WI38 (cell line): ENCODE measurements at regions not wholly inside any gene's neighbourhood (a gene's known extent, or its start where the extent isn't known, plus 50 kb on each side); places are given as distances from the start of the nearest gene placed in this dataset.
"Not testable (repeated sequence)": the region's sequence is repeated elsewhere in the genome, so short reads cannot be mapped to it uniquely, and the experiment has no call there.

Experiments used
- H3K4me3 ChIP-seq: 2 replicates; pipeline ENCODE4 v1.5.1; 2011; ENCODE audit warnings: low read depth, mild to moderate bottlenecking, control low read depth, low read length
- CTCF ChIP-seq: IDR thresholded peaks from 2 replicates; pipeline ENCODE4 v1.5.1; 2012; ENCODE audit warnings: low read depth, mild to moderate bottlenecking, control low read depth, low read length

DNA sequence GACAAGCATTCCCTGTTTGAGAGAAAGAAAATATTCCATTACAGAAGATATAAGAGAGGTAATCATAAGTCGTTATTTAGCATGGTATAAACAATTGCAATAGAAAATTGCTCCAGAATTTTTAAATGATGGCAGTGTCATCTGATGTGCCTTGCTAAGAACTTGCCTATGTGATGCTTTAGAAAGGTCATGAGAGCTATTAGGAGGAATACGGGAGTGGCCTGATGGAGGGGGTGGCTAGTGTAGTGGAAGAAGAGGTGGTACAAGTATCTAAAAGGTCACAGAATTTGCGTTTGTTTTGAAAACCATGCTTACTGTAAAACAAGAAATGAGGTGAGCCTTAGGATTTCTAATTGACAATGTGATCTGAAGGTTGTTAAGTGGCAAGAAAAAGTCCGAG lies 550.0 kb downstream of the TMX3 start:
- no peak overlapping the region for H3K4me3 ChIP-seq
- TF ChIP-seq CTCF, result no peak

- H3K4me3 ChIP-seq, result not testable (repeated sequence)
Measured at GRCh38 chr18:68153821-68154220, 561.1 kb downstream of the TMX3 start.

GRCh38 chr18:68152770-68153169 lies 562.1 kb downstream of the TMX3 start:
- no peak for TF ChIP-seq CTCF
- H3K4me3 ChIP-seq, result no peak overlapping the region

GRCh38 chr18:68150961-68151360 lies 563.9 kb downstream of the TMX3 start:
- TF ChIP-seq CTCF, result no peak
- no peak overlapping the region for H3K4me3 ChIP-seq

- no peak overlapping the region for H3K4me3 ChIP-seq
- TF ChIP-seq CTCF, result no peak
Measured at GRCh38 chr18:68148863-68149262, 566.0 kb downstream of the TMX3 start.

GRCh38 chr18:68147728-68148127 lies 567.2 kb downstream of the TMX3 start:
- H3K4me3 ChIP-seq, result no peak overlapping the region
- TF ChIP-seq CTCF, result no peak

GRCh38 chr18:68121826-68122225 lies 593.1 kb downstream of the TMX3 start:
- TF ChIP-seq CTCF, result no peak
- no peak overlapping the region for H3K4me3 ChIP-seq

DNA sequence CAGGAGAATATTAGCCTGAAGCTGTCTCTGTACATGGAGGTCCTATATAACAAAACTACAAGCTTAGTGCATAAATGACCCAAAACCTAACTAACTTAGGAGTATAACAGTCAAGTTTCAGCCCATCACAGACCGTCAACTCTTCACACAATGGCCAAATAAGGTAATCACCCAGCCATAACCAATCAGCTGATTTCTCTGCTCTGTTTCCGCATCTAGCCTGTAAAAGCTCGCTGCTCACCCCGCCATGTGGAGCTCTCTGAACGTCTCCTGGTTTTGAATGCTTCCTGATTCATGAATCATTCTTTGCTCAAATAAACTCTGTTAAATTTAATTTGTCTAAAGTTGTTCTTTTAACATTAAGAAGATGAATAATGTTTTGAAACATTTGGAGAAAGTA lies 593.6 kb downstream of the TMX3 start:
- no peak overlapping the region for H3K4me3 ChIP-seq
- no peak for TF ChIP-seq CTCF
